HG03457 (cell line): ENCODE measurements at regions not wholly inside any gene's neighbourhood (a gene's known extent, or its start where the extent isn't known, plus 50 kb on each side); places are given as distances from the start of the nearest gene placed in this dataset.
"Not testable (repeated sequence)": the region's sequence is repeated elsewhere in the genome, so short reads cannot be mapped to it uniquely, and the experiment has no call there.

ENCODE experiments used
- ATAC-seq: cut with Tn5 transposase; IDR thresholded peaks from one replicate; pipeline ENCODE4 v1.9.1; 2021; ENCODE audit warnings: moderate number of reproducible peaks; ENCODE audit not compliant: unreplicated experiment

DNA sequence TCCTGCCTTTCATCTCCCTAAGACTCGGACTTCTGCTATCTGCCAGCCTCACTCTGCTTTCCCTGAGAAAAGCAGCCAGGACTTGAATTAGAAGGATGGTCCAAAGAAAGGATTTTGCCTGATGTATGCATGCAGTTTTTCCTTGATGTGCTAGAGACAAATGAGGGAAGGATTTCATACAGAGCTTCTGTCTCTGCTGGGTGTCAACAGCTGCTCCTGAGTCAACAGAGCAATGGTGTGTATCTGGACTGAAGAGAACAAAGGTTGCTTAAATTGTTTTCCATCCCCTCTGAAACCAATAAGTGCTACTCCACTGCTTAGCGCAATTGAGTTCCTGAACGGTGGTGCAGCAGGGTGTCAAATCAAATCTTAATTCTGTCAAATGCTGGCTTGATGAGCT lies 680.6 kb upstream of the C16orf82 start:
- ATAC-seq = no peak

DNA sequence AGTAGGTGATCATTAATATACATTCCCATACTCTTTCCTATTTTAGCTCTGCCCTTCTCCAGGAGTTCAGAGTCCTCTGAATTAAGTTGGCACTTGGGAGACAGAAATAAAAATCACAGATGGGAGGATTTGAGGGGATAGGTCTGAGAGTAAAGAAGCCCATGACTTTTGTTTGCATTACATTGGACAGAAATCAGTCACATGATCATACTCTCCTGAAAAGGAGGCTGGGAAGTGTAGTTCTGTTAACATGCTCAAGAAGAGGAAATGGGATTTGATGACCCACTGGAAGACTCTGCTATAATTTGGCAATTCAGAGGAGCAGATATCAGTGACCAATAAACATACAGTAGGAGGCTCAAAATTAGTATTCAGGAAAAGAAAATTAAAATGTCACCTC lies 674.9 kb upstream of the C16orf82 start:
- no peak for ATAC-seq

DNA sequence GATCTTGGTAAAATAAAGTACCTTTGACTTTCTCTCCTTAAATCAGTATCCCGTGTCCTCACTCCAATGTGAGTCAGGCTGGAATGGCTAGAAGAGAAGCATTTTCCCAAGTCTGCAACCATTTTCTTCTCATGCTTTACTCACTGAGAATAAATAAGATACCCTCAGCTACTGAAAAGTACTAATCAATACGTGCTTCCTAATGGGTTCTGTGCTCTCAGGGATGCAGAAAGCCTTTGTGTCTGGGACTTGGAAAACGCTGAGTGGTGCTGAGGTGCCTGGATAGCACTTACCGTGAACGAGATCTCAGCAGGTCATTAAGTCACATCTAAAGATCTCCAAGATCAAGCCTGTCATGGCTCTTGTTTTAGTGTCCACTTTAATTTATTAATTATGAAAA lies 672.3 kb upstream of the C16orf82 start:
- no peak for ATAC-seq

DNA sequence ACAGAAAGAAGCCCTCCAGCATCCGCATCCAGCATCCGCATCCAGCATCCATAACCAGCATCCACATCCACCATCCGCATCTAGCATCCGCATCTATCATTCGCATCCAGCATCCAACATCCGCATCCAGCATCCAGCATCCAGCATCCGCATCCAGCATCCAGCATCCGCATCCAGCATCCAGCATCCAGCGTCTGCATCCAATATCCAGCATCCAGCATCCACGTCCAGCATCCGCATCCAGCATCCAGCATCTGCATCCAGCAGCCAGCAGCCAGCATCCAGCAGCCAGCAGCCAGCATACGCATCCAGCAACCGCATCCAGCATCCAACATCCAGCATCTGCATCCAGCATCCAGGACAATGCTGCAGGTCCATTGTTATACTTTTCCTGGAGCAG lies 671.0 kb upstream of the C16orf82 start:
- no peak for ATAC-seq

DNA sequence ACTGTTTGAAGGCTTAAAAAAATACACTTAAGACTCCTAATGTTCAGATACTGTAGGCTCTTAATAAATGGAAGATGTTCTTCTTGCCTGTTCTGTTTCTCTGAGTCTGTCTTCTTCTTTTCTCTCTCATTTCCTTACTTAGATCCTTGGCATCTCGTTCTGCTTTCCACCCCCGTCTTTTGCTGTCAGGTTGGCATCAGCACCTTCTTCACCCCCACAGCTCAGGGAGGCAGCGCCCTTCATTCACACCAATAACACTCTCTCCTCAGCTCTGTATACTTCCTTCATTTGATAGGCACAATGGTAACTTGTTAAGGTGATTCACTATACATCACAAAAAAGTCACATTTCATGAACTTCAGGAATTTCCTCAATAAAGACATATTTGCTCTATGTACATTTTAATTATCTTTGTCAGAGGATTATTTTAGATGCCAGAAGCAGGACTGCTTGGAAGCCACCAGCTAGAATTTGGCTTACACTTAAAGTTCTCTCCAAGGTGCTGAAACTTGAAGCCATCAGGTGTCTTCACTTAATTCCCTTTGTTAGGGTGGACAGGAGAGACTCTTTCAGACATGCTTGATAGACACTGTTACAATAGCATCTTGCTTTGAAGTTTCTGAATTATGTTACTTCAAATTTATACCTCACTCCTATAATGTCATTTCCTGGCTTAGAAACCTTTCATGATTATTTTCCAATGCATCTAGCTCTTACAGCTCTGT lies 670.1 kb upstream of the C16orf82 start:
- ATAC-seq = no peak

DNA sequence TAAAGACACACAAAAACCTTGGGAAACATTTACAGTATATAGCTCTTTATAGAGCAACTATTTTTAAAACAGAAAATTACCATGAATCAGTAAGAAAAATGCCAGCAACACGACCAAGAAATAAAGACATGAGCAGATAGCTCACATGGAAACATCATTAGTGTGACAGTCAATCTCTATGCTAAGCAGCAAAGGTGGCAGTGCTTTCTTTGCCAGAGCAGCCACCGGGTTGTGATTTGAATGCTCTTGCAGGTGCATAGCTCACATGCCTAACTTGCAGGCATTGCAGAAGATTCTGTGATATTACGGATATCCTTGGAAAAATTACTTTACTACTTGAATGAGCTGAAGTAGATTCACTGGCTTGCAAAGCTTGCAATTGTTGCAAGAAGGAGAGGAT lies 652.9 kb upstream of the C16orf82 start:
- ATAC-seq = no peak

DNA sequence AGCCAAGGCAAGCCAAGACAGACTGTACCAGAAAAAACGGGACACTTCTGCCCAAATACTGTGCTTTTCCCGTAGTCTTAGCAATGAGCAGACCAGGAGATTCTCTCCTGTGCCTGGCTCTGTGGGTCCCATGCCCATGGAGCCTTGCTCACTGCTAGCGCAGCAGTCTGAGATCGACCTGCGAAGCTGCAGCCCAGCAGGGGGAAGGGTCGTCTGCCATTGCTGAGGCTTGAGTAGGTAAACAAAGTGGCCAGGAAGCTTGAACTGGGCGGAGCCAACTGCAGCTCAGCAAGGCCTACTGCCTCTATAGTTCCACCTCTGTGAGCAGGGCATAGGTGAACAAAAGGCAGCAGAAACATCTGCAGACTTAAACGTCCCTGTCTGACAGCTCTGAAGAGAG lies 647.3 kb upstream of the C16orf82 start:
- not testable (repeated sequence) for ATAC-seq

DNA sequence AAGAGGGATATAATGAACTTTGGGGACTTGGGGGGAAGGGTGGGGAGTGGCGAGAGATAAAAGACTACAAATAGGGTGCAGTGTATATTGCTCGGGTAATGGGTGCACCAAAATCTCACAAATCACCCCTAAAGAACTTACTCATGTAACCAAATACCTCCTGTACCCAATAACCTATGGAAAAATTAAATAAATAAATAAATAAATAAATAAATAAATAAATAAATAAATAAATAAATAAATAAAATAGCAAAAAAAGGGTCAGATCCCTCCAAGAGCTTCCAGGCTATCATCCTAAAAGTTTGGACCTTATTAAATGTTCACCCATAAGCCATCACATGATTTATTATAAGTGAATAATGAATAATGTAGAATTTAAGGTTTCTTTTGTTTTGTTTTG lies 636.1 kb upstream of the C16orf82 start:
- no peak for ATAC-seq

DNA sequence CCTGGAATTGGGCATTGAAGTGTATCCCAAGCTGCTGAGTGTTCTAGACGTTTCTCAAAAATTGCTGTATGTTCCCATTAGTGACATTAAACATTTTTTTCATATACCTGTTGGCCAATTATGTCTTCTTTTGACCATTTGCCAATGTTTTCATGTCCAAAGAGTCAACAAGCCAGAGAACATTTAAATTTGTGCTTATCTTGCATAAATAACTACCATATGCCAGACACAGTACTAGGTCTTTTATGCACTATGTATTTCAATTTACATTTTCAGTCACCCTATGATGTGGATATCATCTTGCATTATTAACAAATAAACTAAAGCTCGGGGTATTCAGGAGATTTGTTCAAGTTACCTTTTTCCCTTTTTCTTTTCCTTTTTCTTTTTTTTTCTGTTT lies 632.9 kb upstream of the C16orf82 start:
- ATAC-seq = no peak

DNA sequence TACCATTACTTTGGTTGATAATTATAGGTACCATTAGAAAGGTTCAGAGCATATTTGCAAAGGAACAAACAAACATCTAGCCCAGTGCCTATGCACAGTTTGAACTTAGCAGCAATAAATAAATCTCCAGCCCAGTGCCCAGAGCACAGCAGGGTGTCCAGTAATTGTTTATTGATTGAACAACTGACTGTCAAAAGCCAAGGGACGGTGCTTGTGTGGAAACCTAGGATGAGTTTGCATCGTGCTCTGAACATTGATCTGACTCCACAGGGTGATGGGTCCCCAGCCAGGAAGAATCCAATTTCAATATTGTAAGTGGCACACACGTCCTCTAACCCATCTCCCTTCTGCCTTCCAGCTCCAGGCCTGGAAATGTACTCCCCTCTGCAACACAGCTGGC lies 625.5 kb upstream of the C16orf82 start:
- ATAC-seq = no peak

DNA sequence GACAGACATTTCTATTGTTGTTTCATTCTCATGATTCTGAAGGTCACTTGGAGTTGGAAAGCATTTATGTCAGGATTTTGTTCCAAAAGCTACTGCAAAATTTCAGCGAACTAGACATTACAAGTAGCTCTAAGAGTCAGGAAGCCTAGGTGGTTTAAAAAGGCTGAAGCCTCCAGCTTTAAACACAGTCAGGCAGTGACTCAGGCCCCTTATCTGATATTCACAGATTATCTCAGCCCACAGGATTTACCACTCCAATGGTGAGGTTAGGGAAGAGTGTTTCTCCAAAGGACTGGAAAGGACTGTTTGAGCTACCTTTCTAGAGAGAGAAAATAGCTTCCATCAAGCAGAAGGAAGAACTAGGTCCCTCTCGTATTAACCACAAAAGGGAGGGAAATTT lies 624.4 kb upstream of the C16orf82 start:
- no peak for ATAC-seq

DNA sequence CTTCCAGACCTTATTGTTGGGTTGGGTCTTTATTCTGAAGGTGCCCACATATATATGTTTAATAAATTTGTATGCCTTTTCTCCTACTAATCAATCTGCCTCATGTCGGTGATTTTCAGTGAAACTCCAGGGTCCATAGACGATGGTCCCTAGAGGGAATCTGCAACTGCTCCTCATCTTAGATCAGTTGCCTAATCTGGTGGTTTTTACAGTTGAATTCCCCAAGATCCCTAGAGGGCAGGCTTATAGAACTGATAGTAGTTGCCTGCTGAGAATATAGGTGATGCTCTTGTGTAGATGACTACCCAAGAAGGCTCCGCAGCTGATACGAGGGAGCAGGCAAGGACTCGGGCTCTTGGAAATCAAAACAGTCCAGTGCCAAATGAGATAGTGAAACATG lies 619.2 kb upstream of the C16orf82 start:
- ATAC-seq = no peak

DNA sequence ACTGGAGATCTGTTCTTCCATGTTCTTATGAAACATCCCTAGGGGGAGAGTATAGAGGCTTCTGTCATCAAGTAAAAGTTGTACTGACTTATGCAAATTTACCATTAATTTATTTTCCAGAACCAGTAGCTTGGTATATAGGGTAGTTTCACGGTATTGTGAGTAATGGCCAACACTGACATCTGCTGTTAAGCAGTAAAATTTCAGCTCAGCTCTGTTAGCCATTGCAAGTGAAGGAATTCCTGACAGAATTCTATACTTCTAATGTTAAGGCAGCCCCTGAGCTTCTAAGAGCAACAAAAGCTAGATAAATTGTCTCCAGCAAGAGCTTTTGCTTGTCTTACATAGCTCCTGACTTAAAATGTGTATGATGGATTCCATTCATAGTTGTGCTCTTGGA lies 613.5 kb upstream of the C16orf82 start:
- ATAC-seq = no peak

DNA sequence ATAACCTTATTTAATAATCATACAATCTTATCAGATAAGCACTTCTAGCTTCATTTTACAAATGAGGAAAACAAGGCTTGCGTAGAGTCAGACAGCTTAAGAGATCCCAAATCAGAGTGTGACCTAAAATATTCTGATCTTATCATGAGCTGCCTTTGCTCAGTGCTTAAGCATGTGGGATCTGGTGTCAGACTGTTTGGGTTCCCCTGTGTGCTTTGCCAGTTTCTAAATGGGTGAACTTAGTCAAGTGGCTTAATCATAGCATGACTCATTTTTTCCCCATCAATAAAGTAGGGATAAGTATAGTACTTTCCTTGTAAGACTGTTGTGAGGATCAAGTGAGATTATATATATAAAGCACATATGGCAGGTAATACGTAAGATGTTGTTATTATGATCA lies 612.6 kb upstream of the C16orf82 start:
- ATAC-seq = no peak

DNA sequence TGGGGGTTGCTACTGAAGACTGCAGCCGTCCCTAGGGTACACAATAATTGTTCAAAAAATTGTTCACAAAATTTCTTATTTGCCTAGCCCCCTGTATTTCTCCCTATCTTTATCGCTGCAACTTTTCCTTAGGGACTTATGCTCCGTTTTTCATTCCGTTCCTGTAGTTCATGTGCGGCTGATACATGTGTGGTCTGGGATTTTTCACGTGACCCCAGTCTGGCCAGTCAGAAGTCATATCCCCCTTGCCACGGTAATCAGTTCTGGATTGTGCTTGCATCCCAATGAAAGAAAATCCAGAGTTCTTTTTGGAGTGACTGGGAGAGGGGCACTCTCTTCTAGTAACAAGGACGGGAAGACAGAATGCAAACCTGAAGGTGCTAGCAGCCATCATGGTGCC lies 610.7 kb upstream of the C16orf82 start:
- no peak for ATAC-seq

DNA sequence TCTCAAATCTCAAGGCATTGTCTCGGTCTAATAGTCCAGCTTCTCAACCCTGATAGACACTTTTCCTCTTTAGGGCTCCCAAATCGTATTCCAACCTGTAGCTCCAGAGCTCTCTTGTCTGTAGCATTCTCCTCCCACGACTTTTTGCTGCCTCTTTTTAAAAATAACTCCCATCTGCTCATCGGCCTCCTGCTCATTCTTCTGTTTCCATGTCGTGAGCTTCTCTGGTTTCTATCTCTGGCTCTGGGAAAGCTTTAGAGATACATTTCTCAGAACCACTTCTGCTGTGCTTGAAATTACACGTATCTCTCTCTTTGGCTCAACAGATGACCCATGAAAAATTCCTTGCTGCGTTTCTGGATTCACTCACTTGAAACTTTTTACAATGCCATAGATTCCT lies 609.6 kb upstream of the C16orf82 start:
- no peak for ATAC-seq

DNA sequence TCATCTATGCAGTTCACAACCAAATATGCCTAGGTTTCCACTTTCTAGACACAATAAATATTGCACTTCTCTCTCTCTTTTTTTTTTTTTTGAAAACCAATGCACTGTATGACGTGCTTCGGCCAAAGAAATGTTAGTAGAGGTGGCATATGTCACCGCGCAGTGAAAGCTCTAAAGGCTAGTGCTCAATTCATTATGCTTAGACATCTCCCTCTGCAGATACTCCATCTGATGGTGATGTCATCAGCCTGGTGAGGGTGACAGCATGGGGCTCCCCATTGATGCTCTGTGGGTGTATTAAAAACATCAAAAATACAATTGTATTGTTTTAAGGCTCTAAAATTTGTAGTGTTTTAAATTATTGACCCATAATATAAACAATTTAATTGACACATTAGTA lies 608.8 kb upstream of the C16orf82 start:
- ATAC-seq = no peak

DNA sequence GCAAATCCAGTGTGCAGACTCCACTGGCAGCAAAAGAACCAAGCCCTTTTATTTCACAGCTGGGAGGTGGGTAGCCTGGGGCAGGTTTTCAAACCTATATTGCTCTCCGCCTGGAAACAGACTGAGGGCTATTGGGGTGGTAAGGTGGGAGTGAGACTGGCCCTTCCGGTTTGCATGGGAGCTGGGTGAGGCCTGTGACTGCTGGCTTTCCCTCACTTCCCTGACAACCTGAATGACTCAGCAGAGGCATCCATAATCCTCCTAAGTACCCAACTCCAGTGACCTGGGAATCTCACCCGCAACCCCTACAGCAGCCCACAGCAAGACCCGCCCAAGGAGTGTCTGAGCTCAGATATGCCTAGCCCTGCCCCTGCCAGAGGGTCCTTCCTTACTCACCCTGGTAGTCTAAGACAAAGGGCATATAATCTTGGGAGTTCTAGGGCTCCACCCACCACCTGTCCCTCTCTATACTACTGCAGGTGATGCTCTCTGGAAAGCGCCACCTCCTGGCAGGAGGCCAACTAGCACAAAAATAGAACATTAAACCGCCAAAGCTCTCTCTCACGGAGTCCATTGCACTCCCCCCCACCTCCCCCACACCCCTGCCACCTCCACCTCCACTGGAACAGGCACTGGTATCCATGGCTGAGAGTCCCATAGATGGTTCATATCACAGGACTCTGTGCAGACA lies 602.0 kb upstream of the C16orf82 start:
- no peak for ATAC-seq

DNA sequence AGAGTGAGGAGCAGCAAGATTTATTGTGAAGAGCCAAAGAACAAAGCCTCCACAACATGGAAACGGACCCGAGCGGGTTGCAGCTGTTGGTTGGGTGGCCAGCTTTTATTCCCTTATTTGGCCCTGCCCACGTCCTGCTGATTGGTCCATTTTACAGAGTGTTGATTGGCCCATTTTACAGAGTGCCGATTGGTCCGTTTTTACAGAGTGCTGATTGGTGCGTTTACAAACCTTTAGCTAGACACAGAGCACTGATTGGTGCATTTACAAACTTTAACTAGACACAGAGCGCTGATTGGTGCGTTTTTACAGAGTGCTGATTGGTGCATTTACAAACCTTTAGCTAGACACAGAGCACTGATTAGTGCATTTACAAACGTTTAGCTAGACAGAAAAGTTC lies 592.3 kb upstream of the C16orf82 start:
- ATAC-seq = not testable (repeated sequence)

DNA sequence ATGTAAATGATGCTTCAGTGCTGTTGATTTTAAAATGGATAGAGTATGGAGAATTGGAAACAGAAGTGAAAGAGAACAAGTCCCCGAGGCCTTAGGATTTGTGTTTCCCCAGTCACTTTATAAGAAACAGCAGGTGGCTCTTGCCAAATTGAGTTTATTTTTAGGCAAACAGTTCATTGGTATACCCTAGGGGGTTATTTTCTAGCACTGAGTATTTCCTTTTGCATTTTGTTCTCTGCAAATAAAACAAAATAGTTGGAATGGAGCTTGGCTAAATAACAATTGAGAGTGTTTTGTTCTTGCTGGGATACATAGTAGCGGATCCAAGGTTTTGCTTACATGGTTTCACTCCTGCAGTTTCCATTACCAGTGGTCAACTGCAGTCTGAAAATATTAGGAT lies 591.1 kb upstream of the C16orf82 start:
- ATAC-seq = no peak

DNA sequence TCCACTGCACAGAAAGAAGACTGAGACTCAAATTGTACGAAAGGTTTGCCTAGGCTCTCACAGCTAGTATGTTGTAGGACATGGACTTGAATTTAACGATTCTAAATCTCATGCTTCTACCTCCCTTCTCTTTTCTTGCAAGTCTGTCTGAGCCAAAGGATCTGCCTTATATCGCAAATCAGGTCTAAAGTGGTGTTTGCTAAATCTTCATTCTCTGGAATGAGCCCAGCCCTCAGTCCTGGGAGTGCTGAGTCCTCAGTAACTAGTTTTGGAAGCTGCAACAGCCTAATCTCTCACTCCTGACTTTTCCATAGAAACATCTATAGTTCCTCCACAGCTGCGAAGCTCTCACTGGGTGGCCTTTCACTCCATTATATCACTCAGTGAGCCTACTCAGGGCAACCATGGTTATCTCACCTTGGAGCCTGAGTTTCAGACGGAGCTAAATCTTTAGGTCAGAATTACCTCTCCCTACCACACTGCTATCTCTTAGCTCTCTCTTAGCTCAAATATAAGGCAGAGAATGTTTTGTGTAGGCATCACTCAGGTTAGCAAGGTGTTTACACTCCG lies 575.5 kb upstream of the C16orf82 start:
- no peak for ATAC-seq

DNA sequence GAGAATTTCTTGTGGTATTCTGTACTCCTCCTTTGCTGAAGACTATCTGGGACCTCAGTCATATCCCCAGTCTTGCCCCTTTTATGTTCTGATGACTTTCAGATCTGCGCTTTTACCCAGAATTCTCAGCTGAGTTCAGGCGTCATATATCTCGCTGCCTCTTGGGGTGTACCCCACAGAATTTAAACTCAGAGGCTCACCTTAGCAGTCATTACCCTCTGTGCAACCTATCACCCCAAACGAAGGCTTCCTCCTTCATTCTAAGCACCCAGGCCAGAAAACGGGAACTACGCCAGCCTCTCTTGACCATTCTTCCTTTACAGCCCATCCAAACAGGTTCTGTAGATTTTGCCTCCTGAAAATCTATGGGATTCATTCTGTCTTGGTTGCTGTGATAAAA lies 574.8 kb upstream of the C16orf82 start:
- no peak for ATAC-seq

DNA sequence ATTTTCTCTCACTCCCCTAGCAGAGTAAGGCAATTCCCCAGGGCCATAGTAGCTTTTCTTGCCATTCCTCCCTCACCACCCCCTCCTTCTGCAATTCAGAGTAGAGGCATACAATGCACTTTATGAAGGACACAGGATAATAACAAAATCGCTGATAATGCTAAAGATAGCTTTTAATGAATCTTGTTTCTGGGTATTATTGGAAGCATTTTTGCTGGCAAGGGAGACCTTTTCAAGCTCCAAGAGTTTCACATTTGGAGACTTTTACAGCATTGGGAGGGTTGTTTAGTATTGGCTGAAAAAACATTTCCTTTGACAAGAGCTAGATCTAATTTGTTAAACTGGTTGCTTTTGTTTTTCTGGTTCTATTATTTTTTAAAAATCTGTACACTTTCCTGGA lies 573.0 kb upstream of the C16orf82 start:
- no peak for ATAC-seq
